C4-2B (cell line): ENCODE measurements at regions not wholly inside any gene's neighbourhood (a gene's known extent, or its start where the extent isn't known, plus 50 kb on each side); places are given as distances from the start of the nearest gene placed in this dataset.

ENCODE experiments used
- ZFX ChIP-seq: fragments of 450-650 bp; IDR thresholded peaks from 2 replicates; pipeline ENCODE4 v1.6.1; 2017
- TF ChIP-seq, protein P1 (sequence below): fragments of 450-650 bp; conservative IDR thresholded peaks from 2 replicates; pipeline ENCODE4 v1.5.1; 2017; ENCODE audit warnings: mild to moderate bottlenecking

DNA sequence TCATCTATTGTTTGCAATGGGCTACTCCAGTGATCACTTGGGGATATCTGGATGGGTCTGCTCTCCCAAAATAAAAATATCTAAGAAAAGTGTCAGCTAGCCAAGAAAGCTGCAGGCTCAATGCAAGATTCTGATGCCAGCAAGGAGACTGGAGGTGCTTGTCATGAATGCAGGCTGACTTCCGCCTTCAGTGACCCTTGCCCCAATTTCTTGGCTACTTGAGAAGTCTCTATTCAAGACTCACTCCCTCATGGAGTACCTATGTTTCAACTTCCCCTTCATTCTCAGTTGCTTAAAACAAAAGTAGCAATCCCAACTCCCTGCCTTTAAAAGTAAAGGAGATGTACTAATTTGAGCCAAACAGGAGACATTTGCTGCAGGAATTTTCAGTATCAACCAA, 123.9 kb downstream of the GPR65 start:
- TF ChIP-seq, protein P1, sequence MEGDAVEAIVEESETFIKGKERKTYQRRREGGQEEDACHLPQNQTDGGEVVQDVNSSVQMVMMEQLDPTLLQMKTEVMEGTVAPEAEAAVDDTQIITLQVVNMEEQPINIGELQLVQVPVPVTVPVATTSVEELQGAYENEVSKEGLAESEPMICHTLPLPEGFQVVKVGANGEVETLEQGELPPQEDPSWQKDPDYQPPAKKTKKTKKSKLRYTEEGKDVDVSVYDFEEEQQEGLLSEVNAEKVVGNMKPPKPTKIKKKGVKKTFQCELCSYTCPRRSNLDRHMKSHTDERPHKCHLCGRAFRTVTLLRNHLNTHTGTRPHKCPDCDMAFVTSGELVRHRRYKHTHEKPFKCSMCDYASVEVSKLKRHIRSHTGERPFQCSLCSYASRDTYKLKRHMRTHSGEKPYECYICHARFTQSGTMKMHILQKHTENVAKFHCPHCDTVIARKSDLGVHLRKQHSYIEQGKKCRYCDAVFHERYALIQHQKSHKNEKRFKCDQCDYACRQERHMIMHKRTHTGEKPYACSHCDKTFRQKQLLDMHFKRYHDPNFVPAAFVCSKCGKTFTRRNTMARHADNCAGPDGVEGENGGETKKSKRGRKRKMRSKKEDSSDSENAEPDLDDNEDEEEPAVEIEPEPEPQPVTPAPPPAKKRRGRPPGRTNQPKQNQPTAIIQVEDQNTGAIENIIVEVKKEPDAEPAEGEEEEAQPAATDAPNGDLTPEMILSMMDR, result no peak
- no peak for TF ChIP-seq ZFX
